Prostate gland (tissue), 2 donors: ENCODE measurements at regions not wholly inside any gene's neighbourhood (a gene's known extent, or its start where the extent isn't known, plus 50 kb on each side); places are given as distances from the start of the nearest gene placed in this dataset.

ENCODE experiments used
- POLR2A ChIP-seq: fragments of 450-650 bp; IDR thresholded peaks from one replicate; pipeline ENCODE4 v1.6.1; 2016; ENCODE audit warnings: antibody characterized with exemption, mild to moderate bottlenecking
- TF ChIP-seq, protein P1 (sequence below), 4 experiments: fragments of 200-600 bp in 2 of 4; fragments of 450-650 bp in 2 of 4; sonication (generic) in 2 of 4; IDR thresholded peaks; 1 replicate in 3 of 4; 2 replicates in 1 of 4; pipeline ENCODE4 v1.5.1; 2016 to 2019; ENCODE audit warnings: antibody characterized with exemption in 4 of 4, mild to moderate bottlenecking in 2 of 4, moderate library complexity in 2 of 4

- TF ChIP-seq POLR2A, result no peak
- TF ChIP-seq, protein P1, sequence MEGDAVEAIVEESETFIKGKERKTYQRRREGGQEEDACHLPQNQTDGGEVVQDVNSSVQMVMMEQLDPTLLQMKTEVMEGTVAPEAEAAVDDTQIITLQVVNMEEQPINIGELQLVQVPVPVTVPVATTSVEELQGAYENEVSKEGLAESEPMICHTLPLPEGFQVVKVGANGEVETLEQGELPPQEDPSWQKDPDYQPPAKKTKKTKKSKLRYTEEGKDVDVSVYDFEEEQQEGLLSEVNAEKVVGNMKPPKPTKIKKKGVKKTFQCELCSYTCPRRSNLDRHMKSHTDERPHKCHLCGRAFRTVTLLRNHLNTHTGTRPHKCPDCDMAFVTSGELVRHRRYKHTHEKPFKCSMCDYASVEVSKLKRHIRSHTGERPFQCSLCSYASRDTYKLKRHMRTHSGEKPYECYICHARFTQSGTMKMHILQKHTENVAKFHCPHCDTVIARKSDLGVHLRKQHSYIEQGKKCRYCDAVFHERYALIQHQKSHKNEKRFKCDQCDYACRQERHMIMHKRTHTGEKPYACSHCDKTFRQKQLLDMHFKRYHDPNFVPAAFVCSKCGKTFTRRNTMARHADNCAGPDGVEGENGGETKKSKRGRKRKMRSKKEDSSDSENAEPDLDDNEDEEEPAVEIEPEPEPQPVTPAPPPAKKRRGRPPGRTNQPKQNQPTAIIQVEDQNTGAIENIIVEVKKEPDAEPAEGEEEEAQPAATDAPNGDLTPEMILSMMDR (IDR thresholded peaks at IDR 0.05), result no peak
Measured at GRCh38 chr6:44538807-44539201, 151.3 kb downstream of the CDC5L start.
